ENCODE measurements at regions not wholly inside any gene's neighbourhood (a gene's known extent, or its start where the extent isn't known, plus 50 kb on each side); places are given as distances from the start of the nearest gene placed in this dataset.

DNA sequence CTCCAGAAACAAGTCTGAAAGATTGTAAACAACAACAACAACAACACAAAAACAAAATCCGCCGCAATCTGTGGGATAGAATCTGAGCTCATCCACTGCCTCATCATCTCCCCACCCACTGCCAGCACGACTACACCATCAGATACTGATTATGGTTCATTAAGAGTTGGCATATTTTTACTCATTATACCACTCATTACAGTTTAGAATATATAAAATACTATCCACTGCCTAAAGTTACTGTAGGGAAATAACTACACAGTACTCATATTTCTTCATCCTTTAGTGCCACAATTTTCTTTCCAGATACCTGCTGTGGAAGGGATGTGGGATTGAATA lies 152.5 kb upstream of the PEX5L start:
- Histone ChIP-seq H4K20me1 (ENCODE audit: control insufficient read depth, insufficient read depth, low read length, poor library complexity, severe bottlenecking) (no peaks in the 10 kb centered on the region), H3K36me3 (replicated peaks in 1 of 2; ENCODE audit: control extremely low read depth in 1 of 2, control insufficient read depth in 1 of 2, extremely low read depth in 1 of 2, insufficient read depth in 2 of 2, low read length in 1 of 2) (no peaks in the 10 kb centered on the region), H2AFZ (ENCODE audit: insufficient read depth, low read depth, low read length, poor library complexity, severe bottlenecking) (no peak overlapping the region), H3K9ac (ENCODE audit: low read length) (no peak overlapping the region), H3K27me3 (replicated peaks in 1 of 4; ENCODE audit: control extremely low read depth in 1 of 4, control insufficient read depth in 3 of 4, insufficient read depth in 4 of 4, low read length in 3 of 4) (no peaks in the 10 kb centered on the region), H3K9me3 (ENCODE audit: control extremely low read depth in 1 of 3, control insufficient read depth in 2 of 3, insufficient read depth in 1 of 3, low read length in 2 of 3) (no peaks in the 10 kb centered on the region), H3K4me1 (ENCODE audit: control insufficient read depth in 2 of 2, insufficient read depth in 2 of 2, low read length in 2 of 2) (no peaks in the 10 kb centered on the region), H3K27ac (ENCODE audit: low read length in 2 of 2) (no peak overlapping the region), H3K4me3 (ENCODE audit: control extremely low read depth in 1 of 5, extremely low read depth in 1 of 5, insufficient read depth in 1 of 5, low read depth in 2 of 5, low read length in 4 of 5) (no peak overlapping the region), H3K4me2 (replicated peaks; ENCODE audit: low read depth, low read length, poor library complexity, severe bottlenecking) (no peak overlapping the region), H3K79me2 (ENCODE audit: control insufficient read depth, insufficient read depth, low read length) (no peaks in the 10 kb centered on the region)
- no peaks in the 10 kb centered on the region for H3K9me3 Mint-ChIP-seq (ENCODE audit: insufficient read depth)
- ChIA-PET CTCF (interaction anchor here (1.6 kb wide), 1 partner anchor 11 kb away, joined by 4 read pairs; no protein-coding TSS in a partner anchor), POLR2A (no interaction called here)
- TF ChIP-seq EZH2 (IDR thresholded peaks at IDR 0.05; ENCODE audit: borderline replicate concordance, insufficient read depth, low read depth, low read length, poor library complexity, severe bottlenecking), result no peak
- no peak for TF ChIP-seq CTCF (IDR thresholded peaks at IDR 0.05)
- intact Hi-C loops (cut with micrococcal nuclease), result no loop called here
- no peaks in the 10 kb centered on the region for H3K27me3 Mint-ChIP-seq
- DNase-seq (no peak), ATAC-seq (ENCODE audit: low read depth) (no peak)
- H3K27ac Mint-ChIP-seq, result no peak overlapping the region
- WGBS (ENCODE audit: insufficient coverage), result 73% methylated on average over 3 of the region's 3 CpGs
- H3K4me1 Mint-ChIP-seq, result no peaks in the 10 kb centered on the region
- no peak overlapping the region for H3K4me3 Mint-ChIP-seq

DNA sequence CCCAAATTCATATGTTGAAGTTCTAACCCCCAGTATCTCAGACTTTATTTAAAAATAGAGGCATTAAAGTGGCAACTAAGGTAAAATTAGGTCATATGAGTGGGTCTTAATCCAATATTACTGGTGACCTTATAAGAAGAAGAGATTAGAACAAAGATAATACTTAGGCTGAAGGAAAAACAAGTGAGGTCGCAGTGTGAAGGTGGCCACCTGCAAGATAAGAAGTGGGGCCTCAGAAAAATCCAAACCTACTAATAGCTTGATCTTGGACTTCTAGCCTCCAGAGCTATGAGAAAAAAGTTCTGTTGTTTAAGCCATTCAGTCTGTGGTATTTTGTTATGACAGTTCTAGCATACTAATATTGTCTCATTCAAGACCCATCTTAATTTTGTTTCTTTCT lies 159.9 kb upstream of the PEX5L start:
- no peaks in the 10 kb centered on the region for H3K4me1 ChIP-seq (ENCODE audit: control insufficient read depth in 2 of 2, insufficient read depth in 2 of 2, low read length in 2 of 2)
- H3K9me3 ChIP-seq (ENCODE audit: control extremely low read depth in 1 of 3, control insufficient read depth in 2 of 3, insufficient read depth in 1 of 3, low read length in 2 of 3), result no peaks in the 10 kb centered on the region
- Mint-ChIP-seq H3K4me3 (no peak overlapping the region), H3K9me3 (ENCODE audit: insufficient read depth) (no peaks in the 10 kb centered on the region), H3K4me1 (no peaks in the 10 kb centered on the region), H3K27me3 (no peaks in the 10 kb centered on the region), H3K27ac (no peak overlapping the region)
- no peaks in the 10 kb centered on the region for H4K20me1 ChIP-seq (ENCODE audit: control insufficient read depth, insufficient read depth, low read length, poor library complexity, severe bottlenecking)
- H3K4me2 ChIP-seq (replicated peaks; ENCODE audit: low read depth, low read length, poor library complexity, severe bottlenecking), result no peak overlapping the region
- no peak for TF ChIP-seq CTCF (IDR thresholded peaks at IDR 0.05)
- no peak for TF ChIP-seq EZH2 (IDR thresholded peaks at IDR 0.05; ENCODE audit: borderline replicate concordance, insufficient read depth, low read depth, low read length, poor library complexity, severe bottlenecking)
- no peak overlapping the region for H3K9ac ChIP-seq (ENCODE audit: low read length)
- no peaks in the 10 kb centered on the region for H3K79me2 ChIP-seq (ENCODE audit: control insufficient read depth, insufficient read depth, low read length)
- no peak overlapping the region for H2AFZ ChIP-seq (ENCODE audit: insufficient read depth, low read depth, low read length, poor library complexity, severe bottlenecking)
- DNase-seq (no peak), ATAC-seq (ENCODE audit: low read depth) (no peak)
- H3K27ac ChIP-seq (ENCODE audit: low read length in 2 of 2), result no peak overlapping the region
- H3K4me3 ChIP-seq (ENCODE audit: control extremely low read depth in 1 of 5, extremely low read depth in 1 of 5, insufficient read depth in 1 of 5, low read depth in 2 of 5, low read length in 4 of 5), result no peak overlapping the region
- POLR2A ChIA-PET, result no interaction called here
- no CpG with 5 or more reads among the region's 1 CpG for WGBS (ENCODE audit: insufficient coverage)
- CTCF ChIA-PET, result no interaction called here
- intact Hi-C loops (cut with micrococcal nuclease), result no loop called here
- no peaks in the 10 kb centered on the region for H3K27me3 ChIP-seq (replicated peaks in 1 of 4; ENCODE audit: control extremely low read depth in 1 of 4, control insufficient read depth in 3 of 4, insufficient read depth in 4 of 4, low read length in 3 of 4)
- H3K36me3 ChIP-seq (replicated peaks in 1 of 2; ENCODE audit: control extremely low read depth in 1 of 2, control insufficient read depth in 1 of 2, extremely low read depth in 1 of 2, insufficient read depth in 2 of 2, low read length in 1 of 2), result no peaks in the 10 kb centered on the region
